A549 (cell line): ENCODE measurements at regions not wholly inside any gene's neighbourhood (a gene's known extent, or its start where the extent isn't known, plus 50 kb on each side); places are given as distances from the start of the nearest gene placed in this dataset.

Source experiments
- ATAC-seq, 2 experiments: fragments of 200-7000 bp in 1 of 2; fragments of >200 bp in 1 of 2; cut with Nextera tagmentation in 1 of 2; cut with Tn5 transposase in 1 of 2; 3 replicates each; pipeline versions ENCODE4 v1.8.0 to v1.9.1; 2018 to 2020; ENCODE audit warnings: mild to moderate bottlenecking in 1 of 2, moderate library complexity in 1 of 2
- CTCF ChIA-PET: fragments of 300-600 bp; sonication (Branson Sonifier 250); formaldehyde crosslinking; extraction: SDS; loops from one replicate; lab custom pipeline; 2021; ENCODE audit warnings: antibody characterized with exemption, inconsistent platforms; lab: Yijun Ruan, JAX
- POLR2A ChIA-PET: fragments of 350-600 bp; formaldehyde crosslinking; extraction: SDS; loops from one replicate; lab custom pipeline; 2021; ENCODE audit warnings: antibody characterized with exemption, inconsistent platforms; lab: Yijun Ruan, JAX
- DNase-seq, 2 experiments: peaks; one replicate each; pipeline versions ENCODE4 v3.0.0 to v3.0.0-alpha.2; 2011 to 2016; ENCODE audit warnings: low read depth in 1 of 2, low spot score in 1 of 2
- FAIRE-seq: peaks from 2 replicates; lab custom pipeline; 2011; peaks lifted over from hg19 to GRCh38; lab: Jason Lieb, UNC
- H3K27ac ChIP-seq, 2 experiments: fragments of >200 bp; sonication (Bioruptor Twin); formaldehyde crosslinking; 3 replicates each; pipeline ENCODE4 v1.5.1; 2016 to 2017
- H3K4me1 ChIP-seq: fragments of >200 bp; sonication (Bioruptor Twin); formaldehyde crosslinking; 3 replicates; pipeline ENCODE4 v1.6.1; 2016
- H3K4me2 ChIP-seq: fragments of >200 bp; sonication (Bioruptor Twin); formaldehyde crosslinking; 3 replicates; pipeline ENCODE4 v1.6.1; 2016
- H3K4me3 ChIP-seq: fragments of >200 bp; sonication (Bioruptor Twin); formaldehyde crosslinking; 3 replicates; pipeline ENCODE4 v1.5.1; 2016
- H3K9me3 ChIP-seq: fragments of >200 bp; sonication (Bioruptor Twin); formaldehyde crosslinking; 3 replicates; pipeline ENCODE4 v1.6.1; 2016
- CBX2 ChIP-seq: fragments of 200-600 bp; sonication (generic); IDR thresholded peaks from 2 replicates; pipeline ENCODE4 v1.6.1; 2016; ENCODE audit warnings: low read depth, mild to moderate bottlenecking, borderline replicate concordance
- CHD2 ChIP-seq: fragments of 150-350 bp; IDR thresholded peaks from 2 replicates; pipeline ENCODE4 v1.6.1; 2014; ENCODE audit warnings: low read length; ENCODE audit not compliant: partially characterized antibody
- ELK1 ChIP-seq: fragments of 150-350 bp; IDR thresholded peaks from 2 replicates; pipeline ENCODE4 v1.6.1; 2014; ENCODE audit warnings: low read depth, mild to moderate bottlenecking, low read length
- ESRRA ChIP-seq: fragments of 150-350 bp; IDR thresholded peaks from 2 replicates; pipeline ENCODE4 v1.6.1; 2014; ENCODE audit warnings: mild to moderate bottlenecking, low read length, borderline replicate concordance
- FOSB ChIP-seq: fragments of 250-450 bp; sonication (Bioruptor Pico); IDR thresholded peaks from 2 replicates; pipeline ENCODE4 v1.5.0; 2020; ENCODE audit warnings: mild to moderate bottlenecking, moderate library complexity
- FOSL2 ChIP-seq, 2 experiments: fragments of 450-650 bp in 1 of 2; fragments of >200 bp in 1 of 2; sonication (Bioruptor Twin) in 1 of 2; formaldehyde crosslinking; IDR thresholded peaks; 2 replicates each; pipeline versions ENCODE4 v1.5.0 to v1.6.1; 2016 to 2020; ENCODE audit warnings: mild to moderate bottlenecking in 1 of 2, moderate library complexity in 1 of 2
- FOXS1 ChIP-seq: fragments of 250-450 bp; sonication (Bioruptor Pico); IDR thresholded peaks from 2 replicates; pipeline ENCODE4 v1.5.0; 2020; ENCODE audit warnings: mild to moderate bottlenecking, moderate library complexity
- HES2 ChIP-seq: fragments of >200 bp; sonication (Bioruptor Twin); formaldehyde crosslinking; IDR thresholded peaks from 2 replicates; pipeline ENCODE4 v1.6.1; 2016
- HEYL ChIP-seq: fragments of 250-450 bp; sonication (Bioruptor Pico); IDR thresholded peaks from 2 replicates; pipeline ENCODE4 v1.8.0; 2021; ENCODE audit warnings: mild to moderate bottlenecking, moderate library complexity
- HOXB13 ChIP-seq: fragments of 250-450 bp; sonication (Bioruptor Pico); IDR thresholded peaks from 2 replicates; pipeline ENCODE4 v1.5.0; 2020; ENCODE audit warnings: low read depth, mild to moderate bottlenecking, moderate library complexity
- HOXB5 ChIP-seq: fragments of 250-450 bp; sonication (Bioruptor Pico); IDR thresholded peaks from 2 replicates; pipeline ENCODE4 v1.5.0; 2020; ENCODE audit warnings: mild to moderate bottlenecking, moderate library complexity
- JUN ChIP-seq, 2 experiments: fragments of >200 bp; sonication (Bioruptor Twin); formaldehyde crosslinking; IDR thresholded peaks; 2 replicates in 1 of 2; 3 replicates in 1 of 2; pipeline ENCODE4 v1.6.1; 2016 to 2017
- JUNB ChIP-seq: fragments of >200 bp; sonication (Bioruptor Twin); formaldehyde crosslinking; IDR thresholded peaks from 2 replicates; pipeline ENCODE4 v1.6.1; 2016
- KDM1A ChIP-seq: fragments of 200-600 bp; sonication (generic); IDR thresholded peaks from 2 replicates; pipeline ENCODE4 v1.6.1; 2016; ENCODE audit warnings: low read depth, mild to moderate bottlenecking
- MAFK ChIP-seq: fragments of 450-650 bp; IDR thresholded peaks from 2 replicates; pipeline ENCODE4 v1.6.1; 2014; ENCODE audit not compliant: partially characterized antibody
- PBX3 ChIP-seq: IDR thresholded peaks from 2 replicates; pipeline ENCODE4 v1.6.1; 2012
- POLR2A ChIP-seq: IDR thresholded peaks from 2 replicates; pipeline ENCODE4 v1.6.1; 2012; ENCODE audit warnings: mild to moderate bottlenecking, low read length
- RARB ChIP-seq: fragments of 250-450 bp; sonication (Bioruptor Pico); IDR thresholded peaks from 2 replicates; pipeline ENCODE4 v1.8.0; 2021; ENCODE audit warnings: mild to moderate bottlenecking, moderate library complexity
- RFX5 ChIP-seq: fragments of 450-650 bp; IDR thresholded peaks from 2 replicates; pipeline ENCODE4 v1.7.1; 2014; ENCODE audit warnings: antibody characterized with exemption, mild to moderate bottlenecking, moderate library complexity
- RNF2 ChIP-seq: fragments of 200-600 bp; sonication (generic); IDR thresholded peaks from 2 replicates; pipeline ENCODE4 v1.6.1; 2016; ENCODE audit warnings: low read depth, mild to moderate bottlenecking, antibody characterized with exemption, moderate library complexity, borderline replicate concordance
- TP53 ChIP-seq: fragments of 250-450 bp; sonication (Bioruptor Pico); IDR thresholded peaks from 2 replicates; pipeline ENCODE4 v1.5.0; 2021; ENCODE audit warnings: mild to moderate bottlenecking, moderate library complexity
- ZC3H11A ChIP-seq: fragments of 450-650 bp; IDR thresholded peaks from 2 replicates; pipeline ENCODE4 v1.6.1; 2014; ENCODE audit warnings: antibody characterized with exemption, mild to moderate bottlenecking
- ZSCAN20 ChIP-seq: fragments of 250-450 bp; sonication (Bioruptor Pico); IDR thresholded peaks from 2 replicates; pipeline ENCODE4 v1.8.0; 2022; ENCODE audit warnings: mild to moderate bottlenecking, moderate library complexity
- WGBS: methylation state at CpG from one replicate; pipeline ENCODE4 v1.1.6; 2017; ENCODE audit errors: missing lambda C conversion rate; 5-methylcytosine and 5-hydroxymethylcytosine counted together
- TF ChIP-seq, protein P1 (sequence below): IDR thresholded peaks from 2 replicates; pipeline ENCODE4 v1.6.1; 2012

- TF ChIP-seq FOXS1 (CRISPR knock-in tag) (no peak), FOSL2 (IDR thresholded peaks at IDR 0.05) (no peak), FOSL2 (CRISPR knock-in tag; IDR thresholded peaks at IDR 0.05) (peak; percentile 44; the same call in 1 of the 2 replicates), ELK1 (no peak)
- TF ChIP-seq, all 56 proteins: peak for 1
- ATAC-seq (peak; percentile 38 to 50; a peak in 1 of 6 replicates), DNase-seq (peak in 1 of 2 experiments; percentile 29), FAIRE-seq (no peak)
- Histone ChIP-seq H3K9me3 (no peaks in the 10 kb centered on the region), H3K27ac (peak overlapping the region; percentile 35 to 50; a peak in 2 of 6 replicates), H3K4me3 (no peak overlapping the region), H3K4me2 (peak overlapping the region; percentile 33), H3K4me1 (0 out of 3 replicates have a peak, but pooled peaks cover 3% of the 10 kb centered on the region)
- ChIA-PET CTCF (interaction anchor here (1.1 kb wide), 1 partner anchor 10 kb away, joined by 3 read pairs; no protein-coding TSS in a partner anchor), POLR2A (no interaction called here)
- 60% methylated on average over 6 of the region's 6 CpGs for WGBS
Measured at GRCh38 chr7:79553811-79554555, 100.5 kb upstream of the MAGI2 start.

GRCh38 chr7:79552463-79552862 is 99.0 kb upstream of the MAGI2 start:
- ChIA-PET POLR2A (no interaction called here), CTCF (no interaction called here)
- Histone ChIP-seq H3K4me3 (no peak overlapping the region), H3K4me2 (no peak overlapping the region), H3K4me1 (0 out of 3 replicates have a peak, but pooled peaks cover 3% of the 10 kb centered on the region), H3K9me3 (no peaks in the 10 kb centered on the region), H3K27ac (no peak overlapping the region)
- DNase-seq, result no peak
- ATAC-seq, result no peak
- no peak for FAIRE-seq
- TF ChIP-seq MAFK (peak; percentile 37), CBX2 (no peak)
- TF ChIP-seq, all 56 proteins: peak for 1

DNA sequence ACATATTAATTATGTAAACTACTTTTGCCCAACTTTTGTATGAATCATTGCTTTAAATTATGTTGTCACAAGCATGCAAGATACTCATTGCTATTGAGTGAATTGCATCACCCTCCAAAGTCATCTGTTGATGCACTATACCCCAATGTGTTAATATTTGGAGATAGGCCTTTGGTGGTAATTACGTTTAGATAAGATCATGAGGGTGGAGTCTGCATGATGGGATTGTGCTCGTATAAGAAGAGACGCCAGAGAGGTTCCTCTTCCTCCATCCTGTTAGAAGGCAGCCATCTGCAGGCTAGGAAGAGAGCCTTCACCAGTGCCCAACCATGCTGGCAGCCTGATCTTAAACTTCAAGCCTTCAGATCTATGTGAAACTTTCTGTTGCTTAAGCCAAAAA is 95.3 kb upstream of the MAGI2 start:
- no peak overlapping the region for H3K4me3 ChIP-seq
- 50% methylated on average over 3 of the region's 3 CpGs for WGBS
- no peaks in the 10 kb centered on the region for H3K9me3 ChIP-seq
- H3K4me1 ChIP-seq, result no peaks in the 10 kb centered on the region
- POLR2A ChIA-PET, result no interaction called here
- CTCF ChIA-PET, result no interaction called here
- TF ChIP-seq CHD2 (no peak), TP53 (no peak), HOXB5 (CRISPR knock-in tag) (no peak)
- ATAC-seq, result no peak
- no peak for FAIRE-seq
- no peak overlapping the region for H3K27ac ChIP-seq
- no peak for DNase-seq
- H3K4me2 ChIP-seq, result no peak overlapping the region

DNA sequence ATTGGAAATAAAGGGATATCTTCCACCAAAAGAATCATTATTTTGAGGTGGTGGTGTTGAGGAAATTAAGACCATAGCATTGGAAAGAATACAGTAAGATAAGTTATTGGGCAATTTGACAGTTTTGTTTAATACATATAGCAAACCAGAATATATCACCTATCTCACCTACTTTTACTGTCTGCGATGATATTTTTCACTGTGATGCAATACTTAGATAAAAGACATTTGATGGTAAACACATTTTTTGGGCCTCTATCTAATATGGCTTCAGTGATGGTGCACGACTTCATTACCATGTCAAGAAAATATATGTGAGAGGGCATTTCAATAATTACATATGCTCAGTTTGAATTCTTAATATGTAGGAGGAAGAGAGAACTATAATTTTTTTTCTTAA is 93.7 kb upstream of the MAGI2 start:
- Histone ChIP-seq H3K4me3 (no peak overlapping the region), H3K4me1 (no peaks in the 10 kb centered on the region), H3K27ac (no peak overlapping the region), H3K4me2 (no peak overlapping the region), H3K9me3 (no peaks in the 10 kb centered on the region)
- no peak for FAIRE-seq
- TF ChIP-seq ELK1 (no peak), CBX2 (no peak), ZSCAN20 (CRISPR knock-in tag) (no peak), KDM1A (no peak), FOSB (CRISPR knock-in tag) (no peak), HOXB13 (CRISPR knock-in tag) (no peak), ZC3H11A (no peak), PBX3 (no peak), CHD2 (no peak), RNF2 (no peak), HEYL (CRISPR knock-in tag) (no peak), HES2 (no peak), RARB (CRISPR knock-in tag) (no peak), RFX5 (no peak), POLR2A (no peak), JUNB (no peak), ESRRA (no peak), JUN (IDR thresholded peaks at IDR 0.05) (no peak)
- TF ChIP-seq, protein P1, sequence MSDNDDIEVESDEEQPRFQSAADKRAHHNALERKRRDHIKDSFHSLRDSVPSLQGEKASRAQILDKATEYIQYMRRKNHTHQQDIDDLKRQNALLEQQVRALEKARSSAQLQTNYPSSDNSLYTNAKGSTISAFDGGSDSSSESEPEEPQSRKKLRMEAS, result no peak
- 79% methylated on average over 2 of the region's 2 CpGs for WGBS
- DNase-seq, result no peak
- ChIA-PET CTCF (no interaction called here), POLR2A (no interaction called here)
- ATAC-seq, result no peak
